Gastrocnemius medialis (tissue), 4 donors: ENCODE measurements at regions not wholly inside any gene's neighbourhood (a gene's known extent, or its start where the extent isn't known, plus 50 kb on each side); places are given as distances from the start of the nearest gene placed in this dataset.
"Not testable (repeated sequence)": the region's sequence is repeated elsewhere in the genome, so short reads cannot be mapped to it uniquely, and the experiment has no call there.

Experiments
- POLR2A ChIP-seq, 2 donors: fragments of 450-650 bp; IDR thresholded peaks; one replicate each; pipeline ENCODE4 v1.6.1; 2017; ENCODE audit warnings: antibody characterized with exemption in 2 of 2, mild to moderate bottlenecking in 2 of 2, moderate library complexity in 2 of 2
- TF ChIP-seq, protein P1 (sequence below), 5 experiments: fragments of 450-650 bp in 3 of 5; fragments of 200-600 bp in 2 of 5; sonication (generic) in 2 of 5; IDR thresholded peaks in 4 of 5; conservative IDR thresholded peaks in 1 of 5; 1 replicate in 4 of 5; 2 replicates in 1 of 5; pipeline ENCODE4 v1.5.1; 2016 to 2019; ENCODE audit warnings: antibody characterized with exemption in 5 of 5, mild to moderate bottlenecking in 3 of 5, moderate library complexity in 3 of 5

DNA sequence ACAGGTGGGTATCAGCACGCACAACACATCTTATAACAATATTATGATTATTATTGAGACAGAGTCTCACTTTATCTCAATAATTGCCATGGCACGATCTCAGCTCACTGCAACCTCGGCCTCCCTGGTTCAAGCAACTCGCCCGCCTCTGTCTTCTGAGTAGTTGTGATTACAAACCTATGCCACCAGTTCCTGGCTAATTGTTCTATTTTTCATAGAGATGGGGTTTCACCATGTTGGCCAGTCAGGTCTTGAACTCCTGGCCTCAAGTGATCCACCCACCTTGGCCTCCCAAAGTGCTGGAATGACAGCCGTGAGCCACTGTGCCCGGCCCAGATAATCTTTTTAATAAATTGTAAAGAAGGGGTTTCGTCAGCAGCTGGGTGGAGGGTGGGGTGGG is 4257.0 kb upstream of the OR11H1 start:
- TF ChIP-seq, protein P1, sequence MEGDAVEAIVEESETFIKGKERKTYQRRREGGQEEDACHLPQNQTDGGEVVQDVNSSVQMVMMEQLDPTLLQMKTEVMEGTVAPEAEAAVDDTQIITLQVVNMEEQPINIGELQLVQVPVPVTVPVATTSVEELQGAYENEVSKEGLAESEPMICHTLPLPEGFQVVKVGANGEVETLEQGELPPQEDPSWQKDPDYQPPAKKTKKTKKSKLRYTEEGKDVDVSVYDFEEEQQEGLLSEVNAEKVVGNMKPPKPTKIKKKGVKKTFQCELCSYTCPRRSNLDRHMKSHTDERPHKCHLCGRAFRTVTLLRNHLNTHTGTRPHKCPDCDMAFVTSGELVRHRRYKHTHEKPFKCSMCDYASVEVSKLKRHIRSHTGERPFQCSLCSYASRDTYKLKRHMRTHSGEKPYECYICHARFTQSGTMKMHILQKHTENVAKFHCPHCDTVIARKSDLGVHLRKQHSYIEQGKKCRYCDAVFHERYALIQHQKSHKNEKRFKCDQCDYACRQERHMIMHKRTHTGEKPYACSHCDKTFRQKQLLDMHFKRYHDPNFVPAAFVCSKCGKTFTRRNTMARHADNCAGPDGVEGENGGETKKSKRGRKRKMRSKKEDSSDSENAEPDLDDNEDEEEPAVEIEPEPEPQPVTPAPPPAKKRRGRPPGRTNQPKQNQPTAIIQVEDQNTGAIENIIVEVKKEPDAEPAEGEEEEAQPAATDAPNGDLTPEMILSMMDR (IDR thresholded peaks at IDR 0.05 in 4 of 5, conservative IDR thresholded peaks at IDR 0.05 in 1 of 5), result not testable (repeated sequence)
- TF ChIP-seq POLR2A (IDR thresholded peaks at IDR 0.05), result not testable (repeated sequence)
